ENCODE measurements at regions not wholly inside any gene's neighbourhood (a gene's known extent, or its start where the extent isn't known, plus 50 kb on each side); places are given as distances from the start of the nearest gene placed in this dataset.

DNA sequence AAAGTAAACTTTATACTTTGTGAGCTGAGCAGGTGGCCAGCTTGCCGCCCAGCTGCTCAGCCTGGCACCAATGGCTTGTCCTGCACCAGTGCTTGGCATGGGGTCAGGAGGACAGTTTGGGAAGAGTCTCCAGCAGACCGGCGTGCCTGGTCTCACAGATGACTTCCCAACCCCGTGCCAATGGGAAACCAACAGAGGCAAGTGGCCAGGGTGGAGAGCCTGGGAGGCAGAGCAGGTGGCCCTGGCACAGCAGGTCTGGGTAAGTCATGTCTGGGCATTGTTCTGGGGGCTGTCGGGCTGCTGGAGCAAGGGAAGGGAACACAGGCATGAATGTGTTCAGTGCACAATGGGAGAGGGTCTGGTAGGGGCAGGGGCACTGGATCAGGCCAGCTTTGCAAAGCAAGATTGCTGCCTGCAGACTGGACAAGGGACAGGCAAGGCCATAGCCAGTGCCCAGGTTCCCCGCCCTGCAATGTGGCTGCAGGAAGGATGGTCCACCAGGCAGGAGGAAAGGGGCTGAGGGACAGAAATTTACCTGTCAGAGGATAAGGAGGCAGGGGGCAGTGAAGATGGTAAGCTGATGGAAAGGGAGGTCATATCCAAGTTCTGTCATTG lies 76.2 kb upstream of the ALDH1B1 start:
- no peaks in the 10 kb centered on the region for H3K9me3 ChIP-seq (ENCODE audit: control insufficient read depth in 1 of 2, low read length in 2 of 2)
- no peak overlapping the region for H3K9ac ChIP-seq (ENCODE audit: low read depth in 1 of 2, low read length in 2 of 2)
- no peaks in the 10 kb centered on the region for H3K36me3 ChIP-seq (ENCODE audit: control insufficient read depth in 1 of 2, insufficient read depth in 2 of 2, low read length in 2 of 2)
- no peak overlapping the region for H3K4me3 ChIP-seq (ENCODE audit: low read depth in 1 of 2, low read length in 2 of 2)
- no peak overlapping the region for H3K27ac ChIP-seq (ENCODE audit: low read depth, low read length)
- peaks cover 6 to 13% of the 10 kb centered on the region in 2 donors for H3K4me1 ChIP-seq (ENCODE audit: control insufficient read depth in 1 of 2, insufficient read depth in 2 of 2, low read length in 2 of 2)
- H3K27me3 ChIP-seq (ENCODE audit: control insufficient read depth in 1 of 2, insufficient read depth in 2 of 2, low read length in 2 of 2): no peaks in the 10 kb centered on the region

DNA sequence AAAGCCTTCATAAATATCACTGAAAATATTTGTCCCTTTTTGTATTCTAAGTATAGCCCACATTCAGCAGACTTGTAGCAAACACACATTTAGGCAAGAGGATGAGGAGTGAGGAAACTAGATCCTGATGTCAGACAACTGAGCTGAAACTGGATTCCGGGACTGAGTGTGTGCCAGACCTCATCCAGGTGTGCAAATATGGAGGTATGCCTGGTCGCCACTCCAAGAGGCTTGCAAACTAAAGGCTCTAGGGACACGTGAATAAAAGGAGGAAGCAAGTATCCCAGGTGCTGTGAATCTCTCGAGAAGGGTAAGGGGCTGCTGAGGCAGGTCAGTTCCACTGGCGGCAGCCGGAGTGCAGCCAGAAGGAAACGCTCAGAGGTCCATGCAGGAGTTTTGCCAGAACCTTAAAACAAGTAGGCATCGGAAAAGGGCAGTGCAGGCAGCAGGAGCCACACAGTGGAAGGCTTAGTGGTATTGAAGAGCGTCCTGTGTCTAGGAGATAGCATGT lies 77.4 kb upstream of the ALDH1B1 start:
- H3K36me3 ChIP-seq (ENCODE audit: control insufficient read depth in 1 of 2, insufficient read depth in 2 of 2, low read length in 2 of 2): no peaks in the 10 kb centered on the region
- H3K9me3 ChIP-seq (ENCODE audit: control insufficient read depth in 1 of 2, low read length in 2 of 2): no peaks in the 10 kb centered on the region
- H3K27me3 ChIP-seq (ENCODE audit: control insufficient read depth in 1 of 2, insufficient read depth in 2 of 2, low read length in 2 of 2): no peaks in the 10 kb centered on the region
- H3K27ac ChIP-seq (ENCODE audit: low read depth, low read length): no peak overlapping the region
- no peak overlapping the region for H3K9ac ChIP-seq (ENCODE audit: low read depth in 1 of 2, low read length in 2 of 2)
- H3K4me1 ChIP-seq (ENCODE audit: control insufficient read depth in 1 of 2, insufficient read depth in 2 of 2, low read length in 2 of 2): peaks cover 6 to 13% of the 10 kb centered on the region in 2 donors
- H3K4me3 ChIP-seq (ENCODE audit: low read depth in 1 of 2, low read length in 2 of 2): no peak overlapping the region

DNA sequence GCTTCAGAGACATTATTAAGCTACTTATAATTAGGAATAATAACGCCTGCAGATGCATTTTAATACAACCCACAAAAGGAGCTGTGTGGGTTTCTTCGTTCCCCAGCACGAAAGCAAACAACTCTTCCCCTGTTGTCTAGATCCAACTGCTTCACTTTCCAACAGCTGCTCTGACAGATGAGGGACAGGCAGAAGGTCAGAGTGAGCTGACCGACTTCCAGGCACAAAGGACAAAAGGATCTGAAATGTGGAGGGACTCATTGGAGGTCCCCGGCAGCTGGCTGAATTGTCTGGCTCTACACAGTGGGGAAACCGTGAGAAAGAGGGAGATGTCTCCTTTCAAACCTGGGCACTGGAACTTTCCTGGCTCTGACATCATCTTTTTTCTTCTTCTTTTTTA lies 79.1 kb upstream of the ALDH1B1 start:
- H3K36me3 ChIP-seq (ENCODE audit: control insufficient read depth in 1 of 2, insufficient read depth in 2 of 2, low read length in 2 of 2): no peaks in the 10 kb centered on the region
- H3K27ac ChIP-seq (ENCODE audit: low read depth, low read length): no peak overlapping the region
- no peaks in the 10 kb centered on the region for H3K9me3 ChIP-seq (ENCODE audit: control insufficient read depth in 1 of 2, low read length in 2 of 2)
- H3K4me3 ChIP-seq (ENCODE audit: low read depth in 1 of 2, low read length in 2 of 2): no peak overlapping the region
- H3K4me1 ChIP-seq (ENCODE audit: control insufficient read depth in 1 of 2, insufficient read depth in 2 of 2, low read length in 2 of 2): peaks cover 0 to under 1% of the 10 kb centered on the region in 2 donors
- no peaks in the 10 kb centered on the region for H3K27me3 ChIP-seq (ENCODE audit: control insufficient read depth in 1 of 2, insufficient read depth in 2 of 2, low read length in 2 of 2)
- no peak overlapping the region for H3K9ac ChIP-seq (ENCODE audit: low read depth in 1 of 2, low read length in 2 of 2)

DNA sequence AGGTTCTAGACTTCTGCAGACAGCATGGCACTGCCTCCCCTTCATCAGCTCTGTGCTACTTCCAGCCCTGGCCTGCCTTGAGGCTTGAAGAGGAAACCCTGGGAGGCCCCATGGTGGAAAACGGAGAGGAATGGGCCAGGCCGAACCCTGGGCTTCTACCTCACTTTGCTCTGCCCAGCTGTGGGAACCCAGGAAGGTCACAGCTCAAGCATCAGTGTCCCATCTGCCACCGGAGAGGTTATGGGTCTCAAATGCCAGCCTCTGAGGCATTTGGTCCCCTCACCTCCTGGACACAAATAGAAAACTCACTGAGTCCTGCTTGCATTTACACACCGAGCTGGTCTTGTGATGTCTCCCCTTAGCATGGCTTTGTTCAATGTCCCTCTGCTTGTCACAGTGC lies 80.1 kb upstream of the ALDH1B1 start:
- H3K4me1 ChIP-seq (ENCODE audit: control insufficient read depth in 1 of 2, insufficient read depth in 2 of 2, low read length in 2 of 2): no peaks in the 10 kb centered on the region
- H3K4me3 ChIP-seq (ENCODE audit: low read depth in 1 of 2, low read length in 2 of 2): no peak overlapping the region
- H3K27me3 ChIP-seq (ENCODE audit: control insufficient read depth in 1 of 2, insufficient read depth in 2 of 2, low read length in 2 of 2): no peaks in the 10 kb centered on the region
- H3K27ac ChIP-seq (ENCODE audit: low read depth, low read length): no peak overlapping the region
- H3K36me3 ChIP-seq (ENCODE audit: control insufficient read depth in 1 of 2, insufficient read depth in 2 of 2, low read length in 2 of 2): no peaks in the 10 kb centered on the region
- no peaks in the 10 kb centered on the region for H3K9me3 ChIP-seq (ENCODE audit: control insufficient read depth in 1 of 2, low read length in 2 of 2)
- no peak overlapping the region for H3K9ac ChIP-seq (ENCODE audit: low read depth in 1 of 2, low read length in 2 of 2)

DNA sequence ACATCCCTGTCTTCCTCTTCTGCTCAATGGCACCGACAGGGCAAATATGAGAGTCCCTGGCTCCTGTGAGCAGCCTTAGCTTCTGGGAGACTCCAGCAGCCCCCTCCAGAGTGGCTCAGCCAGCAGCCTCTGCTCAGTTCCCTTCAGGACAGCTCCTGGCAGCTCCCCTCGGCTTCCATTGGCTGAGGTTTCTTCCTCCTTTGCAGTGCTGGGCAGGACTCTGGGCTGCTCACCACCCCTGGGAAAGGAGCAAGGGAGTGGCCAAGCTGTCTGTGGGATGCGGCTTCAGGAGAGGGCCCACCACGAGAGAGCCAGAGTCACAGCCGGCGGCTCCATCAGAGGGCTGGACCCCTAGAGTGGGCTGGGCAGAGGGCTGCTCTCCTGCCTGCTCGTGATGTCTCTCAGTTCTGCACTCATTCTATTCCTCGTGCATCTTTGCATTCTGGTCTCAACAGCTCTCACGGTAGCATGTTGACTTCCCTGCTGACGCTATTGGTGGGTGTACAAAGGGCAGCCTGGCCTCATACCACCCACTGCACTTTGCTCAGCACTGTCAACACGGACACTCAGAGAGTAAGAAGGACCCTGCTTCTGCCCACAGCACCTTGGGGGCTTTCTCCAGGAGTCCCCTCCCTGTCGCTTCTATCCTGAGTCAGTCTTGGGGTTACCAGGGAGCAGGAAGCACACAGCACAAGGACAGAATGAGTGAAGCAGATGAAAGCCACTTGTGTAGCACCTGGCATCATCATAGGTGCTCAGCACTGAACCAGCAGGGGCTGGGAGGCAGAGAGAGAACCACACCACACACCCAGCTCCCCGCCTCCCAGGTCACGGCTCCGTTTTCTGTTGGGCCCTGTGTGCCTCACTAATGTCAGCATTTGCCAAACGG lies 80.9 kb upstream of the ALDH1B1 start:
- H3K27me3 ChIP-seq (ENCODE audit: control insufficient read depth in 1 of 2, insufficient read depth in 2 of 2, low read length in 2 of 2): no peaks in the 10 kb centered on the region
- no peaks in the 10 kb centered on the region for H3K36me3 ChIP-seq (ENCODE audit: control insufficient read depth in 1 of 2, insufficient read depth in 2 of 2, low read length in 2 of 2)
- H3K9ac ChIP-seq (ENCODE audit: low read depth in 1 of 2, low read length in 2 of 2): no peak overlapping the region
- no peaks in the 10 kb centered on the region for H3K9me3 ChIP-seq (ENCODE audit: control insufficient read depth in 1 of 2, low read length in 2 of 2)
- no peak overlapping the region for H3K4me3 ChIP-seq (ENCODE audit: low read depth in 1 of 2, low read length in 2 of 2)
- no peaks in the 10 kb centered on the region for H3K4me1 ChIP-seq (ENCODE audit: control insufficient read depth in 1 of 2, insufficient read depth in 2 of 2, low read length in 2 of 2)
- H3K27ac ChIP-seq (ENCODE audit: low read depth, low read length): no peak overlapping the region

DNA sequence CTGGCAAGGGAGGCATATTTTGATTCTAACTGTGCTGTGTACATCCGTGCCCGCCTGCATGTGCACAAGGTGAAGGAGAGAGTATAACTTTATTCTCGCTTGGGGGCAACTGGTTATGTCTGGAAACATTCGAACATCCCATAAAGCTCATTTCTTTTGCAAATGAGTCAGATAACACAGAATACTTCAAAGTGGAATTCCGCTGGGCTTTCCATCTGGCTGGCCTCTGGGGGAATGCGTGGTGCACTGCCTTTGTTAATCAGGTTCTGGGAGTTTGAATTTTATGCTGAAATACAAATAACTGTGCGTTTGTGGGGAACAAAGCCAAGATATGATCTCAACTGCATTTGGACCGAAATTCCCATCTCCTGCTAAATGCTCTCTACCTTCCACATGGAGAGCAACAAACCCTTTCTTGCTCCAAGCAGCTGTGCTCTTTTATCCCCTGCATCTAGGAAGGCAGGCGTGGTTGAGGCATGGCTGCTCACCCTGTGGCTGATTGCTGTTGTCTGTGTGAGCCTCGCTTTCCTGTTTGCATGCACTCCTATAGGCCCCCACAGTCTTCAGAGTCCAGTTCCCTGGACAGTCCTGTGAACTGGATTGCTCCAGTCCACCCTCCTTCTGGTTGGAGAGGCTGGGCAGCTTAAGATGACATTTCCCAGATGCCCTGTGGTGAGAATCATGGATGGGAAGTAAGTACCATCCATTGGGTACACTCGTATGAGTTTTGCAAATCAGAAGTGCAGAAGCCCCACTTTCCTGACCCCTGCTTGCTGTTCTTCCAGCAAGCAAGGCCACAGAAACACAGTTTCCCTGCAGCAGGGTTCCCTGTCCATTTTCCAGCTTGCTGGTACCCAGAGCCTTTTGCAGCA lies 82.9 kb upstream of the ALDH1B1 start:
- Histone ChIP-seq H3K36me3 (ENCODE audit: control insufficient read depth in 1 of 2, insufficient read depth in 2 of 2, low read length in 2 of 2) (no peaks in the 10 kb centered on the region), H3K27ac (ENCODE audit: low read depth, low read length) (no peak overlapping the region), H3K9ac (ENCODE audit: low read depth in 1 of 2, low read length in 2 of 2) (no peak overlapping the region), H3K27me3 (ENCODE audit: control insufficient read depth in 1 of 2, insufficient read depth in 2 of 2, low read length in 2 of 2) (no peaks in the 10 kb centered on the region), H3K4me1 (ENCODE audit: control insufficient read depth in 1 of 2, insufficient read depth in 2 of 2, low read length in 2 of 2) (no peaks in the 10 kb centered on the region), H3K4me3 (ENCODE audit: low read depth in 1 of 2, low read length in 2 of 2) (no peak overlapping the region), H3K9me3 (ENCODE audit: control insufficient read depth in 1 of 2, low read length in 2 of 2) (no peaks in the 10 kb centered on the region)

DNA sequence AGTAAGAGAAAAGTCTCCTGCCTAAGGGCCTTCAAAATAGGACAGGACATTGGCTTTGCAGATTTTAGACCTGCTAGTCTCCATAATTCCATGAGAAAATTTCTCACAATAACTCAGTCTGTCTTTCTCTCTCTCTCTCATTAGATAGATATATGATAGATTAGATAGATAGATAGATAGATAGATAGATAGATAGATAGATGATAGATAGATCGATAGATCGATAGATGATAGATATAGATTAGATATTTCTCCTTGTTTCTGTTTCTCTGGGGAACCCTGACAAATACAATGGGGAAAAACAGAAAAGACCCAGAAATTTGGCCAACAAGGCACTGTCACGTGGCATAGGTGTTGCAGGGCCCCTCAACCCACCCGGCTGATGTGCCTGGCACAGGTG lies 84.4 kb upstream of the ALDH1B1 start:
- Histone ChIP-seq H3K4me1 (ENCODE audit: control insufficient read depth in 1 of 2, insufficient read depth in 2 of 2, low read length in 2 of 2) (no peaks in the 10 kb centered on the region), H3K9ac (ENCODE audit: low read depth in 1 of 2, low read length in 2 of 2) (no peak overlapping the region), H3K9me3 (ENCODE audit: control insufficient read depth in 1 of 2, low read length in 2 of 2) (no peaks in the 10 kb centered on the region), H3K27me3 (ENCODE audit: control insufficient read depth in 1 of 2, insufficient read depth in 2 of 2, low read length in 2 of 2) (no peaks in the 10 kb centered on the region), H3K36me3 (ENCODE audit: control insufficient read depth in 1 of 2, insufficient read depth in 2 of 2, low read length in 2 of 2) (no peaks in the 10 kb centered on the region), H3K27ac (ENCODE audit: low read depth, low read length) (no peak overlapping the region), H3K4me3 (ENCODE audit: low read depth in 1 of 2, low read length in 2 of 2) (no peak overlapping the region)

DNA sequence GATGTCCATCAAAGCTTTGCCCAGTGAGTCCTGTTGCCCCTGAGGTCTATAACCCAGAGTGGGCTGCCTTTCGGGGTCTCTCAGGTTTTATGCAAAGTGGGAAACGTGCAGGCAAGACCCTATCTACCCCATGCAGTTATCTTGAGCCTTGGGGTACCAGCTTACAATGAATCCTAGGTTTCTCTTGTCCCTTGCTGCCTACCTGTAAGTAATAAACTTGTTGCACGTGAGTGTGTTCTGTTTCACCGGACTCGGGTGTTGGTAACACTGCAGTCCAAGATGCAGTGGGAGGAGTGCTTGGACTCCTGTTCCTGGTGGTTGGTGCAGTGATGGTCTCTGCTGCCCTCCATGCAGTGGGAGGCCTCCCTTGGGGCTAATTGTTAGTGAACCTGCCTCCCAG lies 85.6 kb upstream of the ALDH1B1 start:
- Histone ChIP-seq H3K4me1 (ENCODE audit: control insufficient read depth in 1 of 2, insufficient read depth in 2 of 2, low read length in 2 of 2) (no peaks in the 10 kb centered on the region), H3K4me3 (ENCODE audit: low read depth in 1 of 2, low read length in 2 of 2) (no peak overlapping the region), H3K27ac (ENCODE audit: low read depth, low read length) (no peak overlapping the region), H3K36me3 (ENCODE audit: control insufficient read depth in 1 of 2, insufficient read depth in 2 of 2, low read length in 2 of 2) (no peaks in the 10 kb centered on the region), H3K9ac (ENCODE audit: low read depth in 1 of 2, low read length in 2 of 2) (no peak overlapping the region), H3K9me3 (ENCODE audit: control insufficient read depth in 1 of 2, low read length in 2 of 2) (no peaks in the 10 kb centered on the region), H3K27me3 (ENCODE audit: control insufficient read depth in 1 of 2, insufficient read depth in 2 of 2, low read length in 2 of 2) (no peaks in the 10 kb centered on the region)

DNA sequence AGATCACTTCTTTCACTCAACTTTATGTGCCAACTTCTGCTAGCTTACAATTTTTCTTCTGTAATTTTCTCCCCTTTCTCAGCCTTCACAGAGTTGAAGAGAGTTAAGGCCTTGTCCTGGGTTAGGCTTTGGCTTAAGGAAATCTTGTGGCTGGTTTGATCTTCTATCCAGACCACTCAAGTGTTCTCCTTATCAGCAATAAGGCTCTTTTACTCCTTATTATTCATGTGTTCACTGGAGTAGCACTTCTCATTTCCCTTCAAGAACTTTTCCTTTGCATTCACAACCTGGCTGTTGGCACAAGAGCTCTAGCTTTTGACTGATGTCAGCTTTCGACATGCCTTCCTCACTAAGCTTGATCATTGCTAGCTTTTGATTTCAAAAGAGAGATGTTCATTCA lies 86.9 kb upstream of the ALDH1B1 start:
- no peaks in the 10 kb centered on the region for H3K9me3 ChIP-seq (ENCODE audit: control insufficient read depth in 1 of 2, low read length in 2 of 2)
- H3K4me3 ChIP-seq (ENCODE audit: low read depth in 1 of 2, low read length in 2 of 2): no peak overlapping the region
- H3K27ac ChIP-seq (ENCODE audit: low read depth, low read length): no peak overlapping the region
- no peak overlapping the region for H3K9ac ChIP-seq (ENCODE audit: low read depth in 1 of 2, low read length in 2 of 2)
- no peaks in the 10 kb centered on the region for H3K36me3 ChIP-seq (ENCODE audit: control insufficient read depth in 1 of 2, insufficient read depth in 2 of 2, low read length in 2 of 2)
- H3K27me3 ChIP-seq (ENCODE audit: control insufficient read depth in 1 of 2, insufficient read depth in 2 of 2, low read length in 2 of 2): no peaks in the 10 kb centered on the region
- no peaks in the 10 kb centered on the region for H3K4me1 ChIP-seq (ENCODE audit: control insufficient read depth in 1 of 2, insufficient read depth in 2 of 2, low read length in 2 of 2)

Data from duodenal mucosa (tissue), 2 donors.